ENCODE measurements at regions not wholly inside any gene's neighbourhood (a gene's known extent, or its start where the extent isn't known, plus 50 kb on each side); places are given as distances from the start of the nearest gene placed in this dataset.

DNA sequence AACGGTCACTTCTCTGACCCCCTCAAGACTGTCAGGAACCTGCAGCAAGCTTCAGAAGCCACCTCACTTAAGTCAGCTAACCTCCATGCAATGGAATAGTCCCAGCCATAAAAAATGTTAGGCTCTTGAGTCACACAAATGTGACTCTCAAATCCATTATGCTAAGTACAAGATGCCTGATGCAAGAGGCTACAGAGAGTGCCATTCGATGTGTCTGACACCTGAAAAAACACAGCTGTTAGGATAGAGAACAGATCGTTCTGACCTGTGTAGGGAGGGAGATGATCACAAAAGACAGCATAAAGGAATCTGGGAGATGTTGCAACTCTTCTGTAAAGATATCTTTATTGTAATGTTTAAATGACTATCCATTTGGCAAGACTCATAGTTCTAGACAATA lies 712.4 kb downstream of the TBC1D22A start:
- Mint-ChIP-seq H3K4me1 (no peaks in the 10 kb centered on the region), H3K27me3 (ENCODE audit: low read depth) (peaks cover 31% of the 10 kb centered on the region), H3K27ac (ENCODE audit: unreplicated experiment) (no peak overlapping the region), H3K36me3 (ENCODE audit: low read depth) (no peaks in the 10 kb centered on the region), H3K4me3 (no peak overlapping the region), H3K9me3 (no peaks in the 10 kb centered on the region)
- no peak for DNase-seq (ENCODE audit: low read depth, low spot score)
- no peak for TF ChIP-seq CTCF (conservative IDR thresholded peaks at IDR 0.05)

- H3K4me3 Mint-ChIP-seq: no peak overlapping the region
These were observed 712.0 kb downstream of the TBC1D22A start for GRCh38 chr22:47474464-47474863.

GRCh38 chr22:47472636-47473035 lies 710.2 kb downstream of the TBC1D22A start:
- peaks cover 43% of the 10 kb centered on the region for H3K27me3 Mint-ChIP-seq (ENCODE audit: low read depth)
- H3K4me1 Mint-ChIP-seq: no peaks in the 10 kb centered on the region
- no peak overlapping the region for H3K27ac Mint-ChIP-seq (ENCODE audit: unreplicated experiment)
- TF ChIP-seq CTCF (conservative IDR thresholded peaks at IDR 0.05): no peak
- peaks cover 7% of the 10 kb centered on the region for H3K9me3 Mint-ChIP-seq
- H3K36me3 Mint-ChIP-seq (ENCODE audit: low read depth): no peaks in the 10 kb centered on the region
- no peak for DNase-seq (ENCODE audit: low read depth, low spot score)
- H3K4me3 Mint-ChIP-seq: no peak overlapping the region

More at GRCh38 chr22:47474464-47474863, 712.0 kb downstream of the TBC1D22A start:
- no peak for TF ChIP-seq CTCF (conservative IDR thresholded peaks at IDR 0.05)
- Mint-ChIP-seq H3K9me3 (peaks cover 2% of the 10 kb centered on the region), H3K36me3 (ENCODE audit: low read depth) (no peaks in the 10 kb centered on the region), H3K4me1 (no peaks in the 10 kb centered on the region), H3K27me3 (ENCODE audit: low read depth) (peaks cover 34% of the 10 kb centered on the region), H3K27ac (ENCODE audit: unreplicated experiment) (no peak overlapping the region)
- no peak for DNase-seq (ENCODE audit: low read depth, low spot score)

DNA sequence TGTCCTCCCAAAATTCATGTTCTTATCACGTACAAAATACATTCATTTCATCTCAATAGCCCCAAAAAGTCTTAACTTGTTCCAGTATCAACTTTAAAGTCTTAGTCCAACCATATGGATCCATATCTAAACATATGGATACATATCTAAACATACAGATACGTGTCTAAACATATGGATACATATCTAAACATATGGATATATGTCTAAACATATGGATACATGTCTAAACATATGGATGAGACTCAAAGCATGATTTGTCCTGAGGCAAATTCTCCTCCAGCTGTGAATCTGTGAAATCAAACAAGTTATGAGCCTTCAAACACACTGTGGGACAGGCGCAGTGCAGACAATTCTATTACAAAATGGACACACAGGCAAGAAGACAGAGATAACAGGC lies 709.0 kb downstream of the TBC1D22A start:
- TF ChIP-seq CTCF (conservative IDR thresholded peaks at IDR 0.05): no peak
- peaks cover 11% of the 10 kb centered on the region for H3K9me3 Mint-ChIP-seq
- DNase-seq (ENCODE audit: low read depth, low spot score): no peak
- H3K36me3 Mint-ChIP-seq (ENCODE audit: low read depth): no peaks in the 10 kb centered on the region
- H3K4me1 Mint-ChIP-seq: no peaks in the 10 kb centered on the region
- no peak overlapping the region for H3K4me3 Mint-ChIP-seq
- no peak overlapping the region for H3K27ac Mint-ChIP-seq (ENCODE audit: unreplicated experiment)
- peaks cover 42% of the 10 kb centered on the region for H3K27me3 Mint-ChIP-seq (ENCODE audit: low read depth)

DNA sequence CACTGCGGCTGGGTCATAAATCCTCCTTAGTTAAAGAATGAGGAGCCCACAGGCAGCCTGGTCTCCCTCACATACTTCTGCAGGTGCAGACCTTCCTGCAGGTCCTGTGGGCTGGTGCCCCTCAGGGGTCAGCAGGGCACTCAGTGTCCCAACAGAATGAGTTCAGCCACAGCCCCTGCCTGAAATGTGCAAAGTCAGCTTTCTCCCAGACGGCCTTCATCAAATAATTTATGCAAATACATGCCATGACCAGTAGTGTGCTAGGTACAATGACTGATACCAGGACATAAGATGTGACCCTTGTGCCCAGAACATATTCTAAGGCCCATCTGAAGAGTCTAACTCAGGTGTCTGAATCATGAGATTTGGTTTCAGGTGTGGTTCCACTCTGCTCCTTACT lies 703.4 kb downstream of the TBC1D22A start:
- H3K9me3 Mint-ChIP-seq: peaks cover 22% of the 10 kb centered on the region
- H3K27me3 Mint-ChIP-seq (ENCODE audit: low read depth): peaks cover 16% of the 10 kb centered on the region
- H3K4me1 Mint-ChIP-seq: no peaks in the 10 kb centered on the region
- TF ChIP-seq CTCF (conservative IDR thresholded peaks at IDR 0.05): no peak
- no peak for DNase-seq (ENCODE audit: low read depth, low spot score)
- no peak overlapping the region for H3K27ac Mint-ChIP-seq (ENCODE audit: unreplicated experiment)
- H3K4me3 Mint-ChIP-seq: no peak overlapping the region
- H3K36me3 Mint-ChIP-seq (ENCODE audit: low read depth): peaks cover 2% of the 10 kb centered on the region

GRCh38 chr22:47465222-47465621 lies 702.8 kb downstream of the TBC1D22A start:
- DNase-seq (ENCODE audit: low read depth, low spot score): no peak
- Mint-ChIP-seq H3K36me3 (ENCODE audit: low read depth) (peaks cover 2% of the 10 kb centered on the region), H3K9me3 (peaks cover 25% of the 10 kb centered on the region), H3K27me3 (ENCODE audit: low read depth) (peaks cover 13% of the 10 kb centered on the region), H3K4me3 (no peak overlapping the region), H3K4me1 (no peaks in the 10 kb centered on the region), H3K27ac (ENCODE audit: unreplicated experiment) (no peak overlapping the region)
- no peak for TF ChIP-seq CTCF (conservative IDR thresholded peaks at IDR 0.05)

Measured in neural crest cell (in vitro differentiated cells).